IMR-90 (cell line): ENCODE measurements at regions not wholly inside any gene's neighbourhood (a gene's known extent, or its start where the extent isn't known, plus 50 kb on each side); places are given as distances from the start of the nearest gene placed in this dataset.

ENCODE experiments used
- ATAC-seq: fragments of 200-7000 bp; cut with Tn5 transposase; 2 replicates; pipeline ENCODE4 v1.9.1; 2020; ENCODE audit warnings: low read depth, mild to moderate bottlenecking, moderate library complexity
- BruUV-seq: library from RNA; stranded (reverse); fragments of 400-500 nt; replicated peaks from 2 replicates; lab custom pipeline; 2021; lab: Mats Ljungman, UMichigan
- CTCF ChIA-PET: fragments of 300-600 bp; formaldehyde crosslinking; extraction: SDS; loops from one replicate; lab custom pipeline; 2021; ENCODE audit warnings: antibody characterized with exemption; lab: Yijun Ruan, JAX
- POLR2A ChIA-PET: fragments of 300-600 bp; sonication (Branson Sonifier 250); formaldehyde crosslinking; loops from one replicate; lab custom pipeline; 2022; ENCODE audit warnings: antibody characterized with exemption; ENCODE audit not compliant: unreplicated experiment; lab: Charles Lee
- DNase-seq: peaks from one replicate; pipeline ENCODE4 v3.0.0; 2013
- H2AFZ ChIP-seq: replicated peaks from 2 replicates; pipeline ENCODE3; 2013; ENCODE audit warnings: low read length, mild to moderate bottlenecking; ENCODE audit not compliant: poor library complexity
- H2AK5ac ChIP-seq: 2 replicates; pipeline ENCODE4 v1.6.1; 2013; ENCODE audit warnings: low read depth, low read length, inconsistent platforms
- H2AK9ac ChIP-seq: replicated peaks from 2 replicates; pipeline ENCODE3; 2013; ENCODE audit warnings: mild to moderate bottlenecking, low read depth, low read length, moderate library complexity; ENCODE audit not compliant: poor library complexity
- H2BK120ac ChIP-seq: 2 replicates; pipeline ENCODE4 v1.6.1; 2013; ENCODE audit warnings: low read depth, low read length, inconsistent platforms
- H2BK15ac ChIP-seq: 3 replicates; pipeline ENCODE4 v1.6.1; 2013; ENCODE audit warnings: low read depth, low read length, inconsistent platforms
- H2BK20ac ChIP-seq: 2 replicates; pipeline ENCODE4 v1.6.1; 2013; ENCODE audit warnings: low read depth, mild to moderate bottlenecking, inconsistent platforms, low read length, moderate library complexity
- H2BK5ac ChIP-seq: 2 replicates; pipeline ENCODE4 v1.6.1; 2013; ENCODE audit warnings: mild to moderate bottlenecking, low read depth, low read length, inconsistent platforms; ENCODE audit not compliant: poor library complexity, severe bottlenecking
- H3K14ac ChIP-seq: replicated peaks from 2 replicates; pipeline ENCODE4 v1.6.1; 2013; ENCODE audit warnings: low read depth, low read length, inconsistent platforms
- H3K18ac ChIP-seq: 2 replicates; pipeline ENCODE4 v1.6.1; 2013; ENCODE audit warnings: low read depth, low read length, control low read depth
- H3K23ac ChIP-seq: 2 replicates; pipeline ENCODE4 v1.6.1; 2013; ENCODE audit warnings: low read depth, low read length, inconsistent platforms
- H3K27ac ChIP-seq: 2 replicates; pipeline ENCODE4 v1.5.1; 2013; ENCODE audit warnings: mild to moderate bottlenecking, control low read depth, low read length; ENCODE audit not compliant: insufficient read depth
- H3K27me3 ChIP-seq: 2 replicates; pipeline ENCODE4 v1.6.1; 2013; ENCODE audit warnings: low read length; ENCODE audit not compliant: control insufficient read depth, insufficient read depth
- H3K36me3 ChIP-seq: 2 replicates; pipeline ENCODE4 v1.6.1; 2013; ENCODE audit warnings: low read length, mixed read lengths; ENCODE audit not compliant: control insufficient read depth, insufficient read depth
- H3K4ac ChIP-seq: 2 replicates; pipeline ENCODE4 v1.6.1; 2013; ENCODE audit warnings: low read depth, low read length, inconsistent platforms
- H3K4me1 ChIP-seq: 2 replicates; pipeline ENCODE4 v1.6.1; 2013; ENCODE audit warnings: low read length, mixed read lengths; ENCODE audit not compliant: control insufficient read depth, insufficient read depth
- H3K4me2 ChIP-seq: 2 replicates; pipeline ENCODE4 v1.6.1; 2013; ENCODE audit warnings: low read depth, mild to moderate bottlenecking, control low read depth, low read length, moderate library complexity
- H3K4me3 ChIP-seq: 2 replicates; pipeline ENCODE4 v1.5.1; 2013; ENCODE audit warnings: low read depth, mild to moderate bottlenecking, control low read depth, low read length, moderate library complexity; ENCODE audit not compliant: insufficient read depth
- H3K56ac ChIP-seq: 2 replicates; pipeline ENCODE4 v1.6.1; 2013; ENCODE audit warnings: low read length, inconsistent platforms; ENCODE audit not compliant: insufficient read depth; ENCODE audit errors: extremely low read depth
- H3K79me1 ChIP-seq, 2 experiments: 2 replicates each; pipeline ENCODE4 v1.6.1; 2013; ENCODE audit warnings: low read length in 2 of 2, inconsistent platforms in 1 of 2, low read depth in 1 of 2
- H3K9ac ChIP-seq: 2 replicates; pipeline ENCODE4 v1.6.1; 2013; ENCODE audit warnings: low read depth, low read length, control low read depth
- H3K9me1 ChIP-seq: 2 replicates; pipeline ENCODE4 v1.6.1; 2013; ENCODE audit warnings: low read length, inconsistent platforms; ENCODE audit not compliant: insufficient read depth
- H3K9me3 ChIP-seq: 2 replicates; pipeline ENCODE4 v1.6.1; 2013; ENCODE audit warnings: low read length; ENCODE audit not compliant: control insufficient read depth, insufficient read depth
- H4K20me1 ChIP-seq: 2 replicates; pipeline ENCODE4 v1.6.1; 2013; ENCODE audit warnings: low read length, inconsistent platforms; ENCODE audit not compliant: insufficient read depth
- H4K5ac ChIP-seq: 2 replicates; pipeline ENCODE4 v1.6.1; 2013; ENCODE audit warnings: mild to moderate bottlenecking, low read depth, low read length, control low read depth
- H4K8ac ChIP-seq, 2 experiments: 2 replicates each; pipeline ENCODE4 v1.6.1; 2013; ENCODE audit warnings: low read depth in 2 of 2, low read length in 2 of 2, control low read depth in 1 of 2, inconsistent platforms in 1 of 2
- H4K91ac ChIP-seq: 2 replicates; pipeline ENCODE4 v1.6.1; 2013; ENCODE audit warnings: low read depth, low read length, inconsistent platforms; ENCODE audit not compliant: insufficient read depth
- CHD1 ChIP-seq: IDR thresholded peaks from 2 replicates; pipeline ENCODE4 v1.6.1; 2012; ENCODE audit warnings: low read depth, low read length, improper control_type of control experiment
- MAZ ChIP-seq: IDR thresholded peaks from 2 replicates; pipeline ENCODE4 v1.6.1; 2012; ENCODE audit warnings: low read depth, mild to moderate bottlenecking, low read length, improper control_type of control experiment, moderate library complexity, borderline replicate concordance
- MXI1 ChIP-seq: IDR thresholded peaks from 2 replicates; pipeline ENCODE4 v1.6.1; 2012; ENCODE audit warnings: low read depth, mild to moderate bottlenecking, low read length, moderate library complexity, borderline replicate concordance
- NFE2L2 ChIP-seq: fragments of 150-350 bp; IDR thresholded peaks from 2 replicates; pipeline ENCODE4 v1.6.1; 2016; ENCODE audit warnings: low read depth, mild to moderate bottlenecking, low read length
- WGBS, 2 experiments: methylation state at CpG; one replicate each; pipeline versions ENCODE4 v1.1.5 to v1.1.7; 2013; ENCODE audit warnings: missing lambda C conversion rate in 2 of 2; ENCODE audit not compliant: insufficient read length in 1 of 2; ENCODE audit errors: extremely low coverage in 2 of 2; 5-methylcytosine and 5-hydroxymethylcytosine counted together
- dilution Hi-C: fragments of 300-500 bp; cut with HindIII; formaldehyde crosslinking; loops from one replicate; pipeline ENCODE4 v1.14.3; 2018; ENCODE audit warnings: low sequenced_read_pairs; ENCODE audit not compliant: unreplicated experiment
- in situ Hi-C: fragments of 300-500 bp; cut with MboI; formaldehyde crosslinking; loops from 3 replicates; pipeline ENCODE4 v1.14.3; 2019; ENCODE audit warnings: low sequenced_read_pairs, inconsistent platforms, mixed read lengths
- intact Hi-C: fragments of 100-400 bp; cut with micrococcal nuclease; formaldehyde crosslinking; loops from 2 replicates; pipeline ENCODE4 v1.10.0; 2022
- TF ChIP-seq, protein P1 (sequence below): fragments of 150-350 bp; IDR thresholded peaks from 2 replicates; pipeline ENCODE4 v1.6.1; 2017; ENCODE audit warnings: mild to moderate bottlenecking, antibody characterized with exemption, low read length, low read depth

DNA sequence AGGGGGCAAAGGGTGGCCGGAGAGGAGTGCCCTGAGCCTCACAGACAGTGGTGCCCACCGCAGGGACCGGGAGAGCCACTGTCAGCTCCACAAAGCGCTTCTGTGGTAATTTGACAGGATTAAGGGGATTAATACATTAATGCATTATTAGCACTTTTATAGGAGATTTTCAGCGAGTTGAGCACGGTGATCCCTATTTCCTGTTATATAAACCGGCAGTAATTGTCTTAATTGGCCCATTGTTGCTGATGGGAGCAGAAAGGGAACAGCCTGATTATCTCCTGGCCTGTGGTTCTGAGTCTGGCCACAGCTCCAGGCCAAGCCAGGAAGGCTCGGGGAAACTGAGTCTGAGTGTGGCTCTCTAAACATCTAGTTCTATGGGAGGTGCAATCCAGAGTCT is 423.6 kb downstream of the CDK5RAP2 start:
- Histone ChIP-seq H2BK15ac (no peak overlapping the region), H3K4me2 (no peak overlapping the region), H4K91ac (no peak overlapping the region), H3K27me3 (no peaks in the 10 kb centered on the region), H2BK20ac (no peak overlapping the region), H3K9me1 (no peaks in the 10 kb centered on the region), H4K5ac (no peak overlapping the region), H3K9ac (no peak overlapping the region), H4K8ac (no peak overlapping the region), H3K14ac (no peak overlapping the region), H3K23ac (no peak overlapping the region), H3K27ac (no peak overlapping the region), H2AK5ac (no peak overlapping the region), H2BK5ac (no peak overlapping the region), H3K79me1 (no peaks in the 10 kb centered on the region), H3K56ac (no peak overlapping the region), H4K20me1 (no peaks in the 10 kb centered on the region), H2AFZ (no peak overlapping the region), H3K18ac (no peak overlapping the region), H3K4ac (no peak overlapping the region), H3K36me3 (no peaks in the 10 kb centered on the region), H3K4me1 (no peaks in the 10 kb centered on the region), H3K4me3 (no peak overlapping the region), H2BK120ac (no peak overlapping the region), H3K9me3 (no peaks in the 10 kb centered on the region), H2AK9ac (no peak overlapping the region)
- 17% methylated on average over 1 of the region's 8 CpGs; no CpG with 5 or more reads in 1 of the 2 experiments for WGBS, 2 experiments
- intact Hi-C loops (no loop called here), in situ Hi-C loops (no loop called here), dilution Hi-C loops (no loop called here)
- BruUV-seq = no TSS peak
- DNase-seq = no peak
- POLR2A ChIA-PET = no interaction called here
- TF ChIP-seq NFE2L2 (no peak), MAZ (no peak), MXI1 (no peak), CHD1 (no peak)
- TF ChIP-seq, protein P1, sequence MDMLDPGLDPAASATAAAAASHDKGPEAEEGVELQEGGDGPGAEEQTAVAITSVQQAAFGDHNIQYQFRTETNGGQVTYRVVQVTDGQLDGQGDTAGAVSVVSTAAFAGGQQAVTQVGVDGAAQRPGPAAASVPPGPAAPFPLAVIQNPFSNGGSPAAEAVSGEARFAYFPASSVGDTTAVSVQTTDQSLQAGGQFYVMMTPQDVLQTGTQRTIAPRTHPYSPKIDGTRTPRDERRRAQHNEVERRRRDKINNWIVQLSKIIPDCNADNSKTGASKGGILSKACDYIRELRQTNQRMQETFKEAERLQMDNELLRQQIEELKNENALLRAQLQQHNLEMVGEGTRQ = no peak
- ATAC-seq = no peak
- CTCF ChIA-PET = no interaction called here
